IPS DF 19.7 (cell line): ENCODE measurements at regions not wholly inside any gene's neighbourhood (a gene's known extent, or its start where the extent isn't known, plus 50 kb on each side); places are given as distances from the start of the nearest gene placed in this dataset.
"Not testable (repeated sequence)": the region's sequence is repeated elsewhere in the genome, so short reads cannot be mapped to it uniquely, and the experiment has no call there.

Source experiments
- DNase-seq: peaks from one replicate; pipeline ENCODE4 v3.0.0-alpha.2; 2013; ENCODE audit warnings: low read depth, low spot score

DNA sequence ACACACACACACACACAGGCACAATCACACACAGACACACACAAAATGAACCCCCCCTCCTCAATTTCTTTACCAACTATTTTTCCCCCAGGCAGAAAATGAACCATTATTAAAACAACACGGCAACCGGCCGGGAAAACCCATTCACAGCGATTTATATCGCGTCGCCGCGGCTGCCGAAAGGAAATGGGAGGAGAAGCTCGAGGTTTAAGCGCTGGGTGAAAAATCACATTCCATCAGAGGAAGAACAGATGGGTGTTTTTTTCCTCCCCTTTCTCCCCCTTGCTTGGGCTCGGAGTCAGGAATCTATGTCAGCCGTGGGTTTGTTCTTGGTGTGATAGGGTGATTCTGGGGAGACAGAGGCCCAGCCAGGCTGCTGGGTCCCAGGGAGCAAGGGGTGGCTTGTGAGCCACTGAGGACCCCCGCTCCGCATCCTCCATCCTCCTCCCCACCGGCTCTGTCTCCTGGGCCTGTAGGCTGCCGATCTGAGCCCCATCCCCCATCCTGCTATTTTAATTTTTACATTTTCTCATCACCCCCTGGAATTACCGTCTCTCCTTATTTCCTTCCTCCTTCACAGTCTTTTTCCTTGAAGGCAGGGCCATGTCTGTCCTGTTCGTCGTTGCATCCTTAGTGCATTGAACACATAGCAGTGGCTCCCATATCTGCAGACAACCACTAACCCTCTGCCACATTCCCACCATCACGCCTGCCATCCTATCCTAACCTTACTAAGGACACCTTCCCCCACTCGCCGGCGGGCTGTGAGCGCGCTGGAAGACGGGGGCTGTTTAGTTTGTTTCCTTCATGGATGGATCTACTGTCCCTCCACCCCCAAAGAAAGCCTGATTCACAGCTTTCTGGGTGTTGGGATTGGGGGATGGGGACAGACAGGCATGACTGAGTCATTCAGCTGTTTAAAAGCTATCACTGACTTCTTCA is 137.7 kb downstream of the CRLF3 start:
- not testable (repeated sequence) for DNase-seq

GRCh38 chr17:30682280-30682679 is 142.2 kb downstream of the CRLF3 start:
- not testable (repeated sequence) for DNase-seq

DNA sequence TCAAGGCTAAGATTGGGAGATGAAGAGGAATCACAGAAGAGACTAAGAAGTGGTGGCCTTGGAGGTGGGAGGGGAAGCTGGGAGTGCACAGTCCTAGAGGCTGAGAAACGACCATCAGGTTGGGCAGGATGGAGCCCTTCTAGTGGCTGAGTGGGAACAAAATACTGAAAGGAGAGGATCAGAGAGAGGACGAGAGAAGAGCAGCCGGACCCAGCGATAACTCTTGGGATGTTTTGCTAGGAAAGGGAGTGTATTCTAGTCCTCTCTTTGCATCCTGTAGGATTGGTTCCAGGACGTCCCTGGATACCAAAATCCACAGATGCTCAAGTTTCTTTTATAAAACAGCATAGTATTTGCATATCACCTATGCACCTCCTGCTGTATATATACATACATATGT is 143.8 kb downstream of the CRLF3 start:
- DNase-seq = not testable (repeated sequence)

DNA sequence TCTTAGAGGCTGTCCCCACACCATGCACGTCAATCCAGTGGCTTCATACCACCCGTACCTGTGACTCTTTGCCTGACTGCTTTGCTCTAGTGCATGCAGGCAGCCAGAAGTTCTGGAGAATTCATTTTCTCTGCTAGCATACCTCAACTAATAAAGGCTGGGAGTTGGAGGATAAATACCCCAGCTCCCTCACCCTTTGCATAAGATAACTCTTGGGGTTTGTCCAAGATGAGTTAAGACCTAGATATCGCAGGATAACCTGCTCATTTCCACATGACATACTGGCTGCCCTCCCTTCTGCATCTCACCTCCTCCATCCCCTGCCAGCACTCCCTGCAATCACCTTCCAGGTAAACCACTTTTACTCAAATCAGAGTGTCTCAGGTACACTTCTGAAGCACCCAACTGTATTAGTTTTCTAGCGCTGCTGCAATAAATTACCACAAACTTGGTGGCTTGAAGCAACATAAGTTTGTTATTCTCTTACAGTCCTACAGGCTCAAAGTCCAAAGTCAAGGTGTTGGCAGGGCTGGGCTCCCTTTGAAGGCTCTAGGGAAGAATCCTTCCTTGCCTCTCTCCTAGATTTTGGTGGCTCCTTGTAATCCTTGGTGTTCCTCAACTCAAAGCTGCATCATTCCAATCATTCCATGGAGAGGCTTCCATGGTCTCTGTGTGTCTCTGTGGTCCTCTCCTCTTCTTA is 146.8 kb downstream of the CRLF3 start:
- no peak for DNase-seq

- DNase-seq = not testable (repeated sequence)
Measured at GRCh38 chr17:30675777-30676492, 148.6 kb downstream of the CRLF3 start.

- not testable (repeated sequence) for DNase-seq
Measured at GRCh38 chr17:30669217-30669649, 155.3 kb downstream of the CRLF3 start.

DNA sequence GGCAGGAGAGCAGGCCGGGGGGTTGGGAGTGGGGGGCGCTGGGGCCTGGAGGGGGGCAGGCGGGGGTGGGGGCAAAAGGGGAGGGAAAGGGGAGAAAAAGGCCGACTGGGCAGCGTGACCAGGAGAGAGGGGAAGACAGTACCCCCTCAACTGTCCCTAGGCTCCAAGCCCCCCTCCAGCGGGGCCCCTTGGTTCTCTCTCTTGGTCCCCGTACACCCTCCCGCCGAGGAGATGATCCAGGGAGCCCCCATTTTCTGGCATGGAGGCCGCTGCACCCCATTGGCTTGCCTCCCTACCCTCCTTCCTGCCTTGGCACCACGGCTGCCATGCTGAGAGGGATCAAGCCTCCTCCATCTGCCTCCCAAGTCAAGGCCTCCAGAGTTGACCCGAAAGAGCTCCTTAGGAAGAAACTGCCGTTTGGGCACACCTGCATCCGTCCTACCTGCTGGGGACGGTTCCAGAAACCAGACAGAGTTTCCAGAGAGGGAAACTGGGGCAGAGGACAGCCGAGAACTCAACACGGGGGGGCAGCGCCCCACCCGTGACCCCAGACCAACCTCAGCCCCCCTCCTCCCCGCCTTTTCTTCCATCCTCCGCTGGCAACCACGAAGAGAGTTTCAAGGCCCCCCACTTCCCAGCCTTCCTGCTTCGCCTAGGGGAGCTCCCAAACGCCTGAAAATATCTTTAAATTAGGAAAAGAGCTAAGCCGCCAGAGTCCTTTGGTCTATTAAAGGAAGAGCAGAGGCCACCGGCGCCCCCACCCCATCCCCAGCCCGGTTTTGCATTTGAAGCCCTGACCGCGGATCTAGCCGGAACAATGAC is 155.9 kb downstream of the CRLF3 start:
- DNase-seq = not testable (repeated sequence)

- peak; percentile 88 for DNase-seq
Measured at GRCh38 chr17:30667657-30668359, 156.7 kb downstream of the CRLF3 start.

DNA sequence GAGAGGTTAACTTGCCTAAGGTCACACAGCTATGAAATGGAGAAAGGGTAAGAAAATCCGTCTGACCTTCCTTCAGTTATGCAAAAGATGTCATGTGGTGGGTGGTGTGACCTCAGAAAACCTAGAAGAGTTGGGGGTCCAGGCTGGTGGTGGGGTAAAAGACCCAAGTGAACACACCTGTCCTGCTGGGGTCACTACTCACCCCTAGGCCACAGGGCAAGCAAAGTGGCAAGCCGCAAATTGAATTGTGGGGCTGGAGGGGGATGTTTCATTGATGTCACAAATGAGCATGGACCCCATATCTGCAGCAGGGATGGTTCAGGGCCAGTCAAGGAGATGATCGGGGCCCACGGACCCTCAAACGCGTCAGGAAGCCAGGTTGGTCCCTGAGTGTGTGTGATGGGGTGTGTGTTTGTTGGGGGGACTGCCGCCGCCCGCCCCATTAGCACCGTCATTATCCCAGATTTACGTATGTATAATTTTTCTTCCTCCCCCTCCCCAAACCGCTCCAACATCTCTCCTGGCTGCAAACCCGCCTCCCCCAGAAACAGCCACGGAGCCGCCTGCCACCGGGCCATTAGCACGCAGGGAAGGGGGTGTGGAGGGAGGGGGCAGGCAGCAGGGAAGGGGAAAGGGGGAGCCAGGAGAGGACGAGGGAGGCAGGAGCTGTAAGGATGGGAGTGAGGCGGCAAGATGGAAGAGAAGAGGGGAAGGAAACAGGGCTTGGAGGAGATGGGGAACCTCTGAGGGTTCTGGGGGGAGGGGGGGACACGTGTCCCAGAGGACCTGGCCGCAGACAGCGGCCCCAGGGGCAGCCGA is 157.4 kb downstream of the CRLF3 start:
- DNase-seq = not testable (repeated sequence)

GRCh38 chr17:30663727-30664455 is 160.6 kb downstream of the CRLF3 start:
- DNase-seq = not testable (repeated sequence)

DNA sequence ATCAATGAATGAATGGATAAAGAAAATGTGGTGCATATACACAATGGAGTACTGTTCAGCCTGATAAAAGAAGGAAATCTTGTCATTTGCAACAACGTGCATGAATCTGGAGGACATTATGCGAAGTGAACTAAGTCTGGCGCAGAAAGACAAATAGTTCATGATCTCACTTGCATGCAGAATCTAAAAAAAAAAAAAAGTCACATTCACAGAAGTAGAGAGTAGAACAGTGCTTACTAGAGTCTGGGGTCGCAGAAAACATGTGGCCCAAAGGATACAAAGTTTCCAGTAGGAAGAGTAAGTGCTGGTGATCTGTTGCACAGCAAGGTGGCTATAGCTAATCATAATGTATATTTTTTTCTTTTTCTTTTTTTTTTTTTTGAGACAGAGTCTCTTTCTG is 167.3 kb downstream of the CRLF3 start:
- not testable (repeated sequence) for DNase-seq

- not testable (repeated sequence) for DNase-seq
Measured at GRCh38 chr17:30653038-30653437, 171.5 kb downstream of the CRLF3 start.

DNA sequence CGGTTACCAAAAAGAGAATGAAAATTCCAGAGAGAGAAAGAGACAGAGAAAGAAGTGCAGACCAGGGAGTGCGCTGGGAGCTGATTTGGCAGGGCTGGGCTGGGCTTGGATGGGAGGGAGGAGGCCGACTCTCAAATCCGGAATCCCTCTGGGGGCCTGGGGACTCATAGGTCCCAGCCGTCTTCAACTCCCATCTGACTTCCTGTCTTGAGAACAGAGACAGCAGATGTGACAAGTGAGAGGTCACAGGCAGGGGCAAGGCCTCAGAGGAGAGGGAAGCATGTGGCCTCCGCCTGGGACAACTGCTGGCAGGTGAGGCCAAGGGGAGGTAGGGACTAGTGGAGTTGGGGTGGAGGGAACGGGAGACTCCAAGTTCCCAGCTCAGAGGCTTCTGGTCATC is 172.9 kb downstream of the GOSR1 start:
- DNase-seq = not testable (repeated sequence)

GRCh38 chr17:30648015-30648620 is 170.9 kb downstream of the GOSR1 start:
- not testable (repeated sequence) for DNase-seq

GRCh38 chr17:30645875-30646274 is 168.7 kb downstream of the GOSR1 start:
- not testable (repeated sequence) for DNase-seq

- not testable (repeated sequence) for DNase-seq
Measured at GRCh38 chr17:30644713-30645112, 167.5 kb downstream of the GOSR1 start.

DNA sequence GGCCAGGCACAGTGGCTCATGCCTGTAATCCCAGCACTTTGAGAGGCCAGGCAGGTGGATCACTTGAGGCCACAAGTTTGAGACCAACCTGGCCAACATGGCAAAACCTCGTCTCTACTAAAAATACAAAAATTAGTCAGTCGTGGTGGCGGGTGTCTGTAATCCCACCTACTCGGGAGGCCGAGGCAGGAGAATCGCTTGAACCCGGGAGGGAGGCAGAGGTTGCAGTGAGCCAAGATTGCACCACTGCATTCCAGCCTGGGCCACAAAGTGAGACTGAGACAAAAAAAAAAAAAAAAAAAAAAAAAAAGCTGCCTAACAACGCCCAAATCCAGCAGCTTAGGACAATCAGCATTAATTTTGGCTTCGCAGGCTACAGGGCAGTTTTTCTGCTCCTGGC is 167.1 kb downstream of the GOSR1 start:
- not testable (repeated sequence) for DNase-seq

GRCh38 chr17:30641428-30641827 is 164.2 kb downstream of the GOSR1 start:
- DNase-seq = not testable (repeated sequence)
